ENCODE measurements at regions not wholly inside any gene's neighbourhood (a gene's known extent, or its start where the extent isn't known, plus 50 kb on each side); places are given as distances from the start of the nearest gene placed in this dataset.

- Histone ChIP-seq H4K20me1 (ENCODE audit: insufficient read depth, low read length) (no peaks in the 10 kb centered on the region), H2AFZ (ENCODE audit: low read depth, low read length) (no peak overlapping the region), H3K4me3 (ENCODE audit: low read depth in 1 of 2, low read length in 2 of 2) (no peak overlapping the region), H3K4me1 (ENCODE audit: insufficient read depth, low read length) (no peaks in the 10 kb centered on the region), H3K9me3 (ENCODE audit: insufficient read depth, low read length, severe bottlenecking) (no peaks in the 10 kb centered on the region), H3K79me2 (ENCODE audit: insufficient read depth, low read length) (no peaks in the 10 kb centered on the region), H3K4me2 (ENCODE audit: insufficient read depth, low read length) (no peak overlapping the region), H3K9ac (ENCODE audit: low read depth, low read length) (no peak overlapping the region), H3K36me3 (ENCODE audit: insufficient read depth, low read length) (no peaks in the 10 kb centered on the region), H3K27me3 (ENCODE audit: insufficient read depth, low read length, poor library complexity) (peaks cover 3% of the 10 kb centered on the region), H3K27ac (ENCODE audit: low read length) (no peak overlapping the region)
- TF ChIP-seq EZH2 (IDR thresholded peaks at IDR 0.05; ENCODE audit: borderline replicate concordance, low read depth, low read length, severe bottlenecking) (no peak), CTCF (IDR thresholded peaks at IDR 0.05; ENCODE audit: borderline replicate concordance, extremely low read depth, low read length, poor library complexity, severe bottlenecking) (no peak)
- no peak for ATAC-seq (ENCODE audit: insufficient read depth, low read depth)
- DNase-seq: no peak
These were observed 231.5 kb upstream of the KLHL29 start for GRCh38 chr2:23153484-23153883.

- no peaks in the 10 kb centered on the region for H4K20me1 ChIP-seq (ENCODE audit: insufficient read depth, low read length)
- no peak overlapping the region for H2AFZ ChIP-seq (ENCODE audit: low read depth, low read length)
- H3K36me3 ChIP-seq (ENCODE audit: insufficient read depth, low read length): no peaks in the 10 kb centered on the region
- no peak overlapping the region for H3K4me3 ChIP-seq (ENCODE audit: low read depth in 1 of 2, low read length in 2 of 2)
- no peak overlapping the region for H3K4me2 ChIP-seq (ENCODE audit: insufficient read depth, low read length)
- no peak for ATAC-seq (ENCODE audit: insufficient read depth, low read depth)
- no peaks in the 10 kb centered on the region for H3K4me1 ChIP-seq (ENCODE audit: insufficient read depth, low read length)
- no peak overlapping the region for H3K27ac ChIP-seq (ENCODE audit: low read length)
- TF ChIP-seq EZH2 (IDR thresholded peaks at IDR 0.05; ENCODE audit: borderline replicate concordance, low read depth, low read length, severe bottlenecking) (no peak), CTCF (IDR thresholded peaks at IDR 0.05; ENCODE audit: borderline replicate concordance, extremely low read depth, low read length, poor library complexity, severe bottlenecking) (no peak)
- H3K9ac ChIP-seq (ENCODE audit: low read depth, low read length): no peak overlapping the region
- H3K27me3 ChIP-seq (ENCODE audit: insufficient read depth, low read length, poor library complexity): peaks cover 3% of the 10 kb centered on the region
- no peaks in the 10 kb centered on the region for H3K9me3 ChIP-seq (ENCODE audit: insufficient read depth, low read length, severe bottlenecking)
- no peak for DNase-seq
- H3K79me2 ChIP-seq (ENCODE audit: insufficient read depth, low read length): no peaks in the 10 kb centered on the region
These were observed 230.0 kb upstream of the KLHL29 start for GRCh38 chr2:23155022-23155421.

GRCh38 chr2:23157812-23158211, 227.2 kb upstream of the KLHL29 start:
- Histone ChIP-seq H3K9me3 (ENCODE audit: insufficient read depth, low read length, severe bottlenecking) (no peaks in the 10 kb centered on the region), H3K27me3 (ENCODE audit: insufficient read depth, low read length, poor library complexity) (no peaks in the 10 kb centered on the region), H3K4me1 (ENCODE audit: insufficient read depth, low read length) (no peaks in the 10 kb centered on the region), H3K27ac (ENCODE audit: low read length) (no peak overlapping the region), H2AFZ (ENCODE audit: low read depth, low read length) (no peak overlapping the region), H4K20me1 (ENCODE audit: insufficient read depth, low read length) (no peaks in the 10 kb centered on the region), H3K36me3 (ENCODE audit: insufficient read depth, low read length) (no peaks in the 10 kb centered on the region), H3K4me2 (ENCODE audit: insufficient read depth, low read length) (no peak overlapping the region), H3K4me3 (ENCODE audit: low read depth in 1 of 2, low read length in 2 of 2) (no peak overlapping the region), H3K79me2 (ENCODE audit: insufficient read depth, low read length) (no peaks in the 10 kb centered on the region), H3K9ac (ENCODE audit: low read depth, low read length) (no peak overlapping the region)
- no peak for ATAC-seq (ENCODE audit: insufficient read depth, low read depth)
- no peak for TF ChIP-seq CTCF (IDR thresholded peaks at IDR 0.05; ENCODE audit: borderline replicate concordance, extremely low read depth, low read length, poor library complexity, severe bottlenecking)
- TF ChIP-seq EZH2 (IDR thresholded peaks at IDR 0.05; ENCODE audit: borderline replicate concordance, low read depth, low read length, severe bottlenecking): no peak
- DNase-seq: no peak

GRCh38 chr2:23158306-23158705, 226.7 kb upstream of the KLHL29 start:
- Histone ChIP-seq H4K20me1 (ENCODE audit: insufficient read depth, low read length) (no peaks in the 10 kb centered on the region), H3K9me3 (ENCODE audit: insufficient read depth, low read length, severe bottlenecking) (no peaks in the 10 kb centered on the region), H3K4me1 (ENCODE audit: insufficient read depth, low read length) (no peaks in the 10 kb centered on the region), H3K4me3 (ENCODE audit: low read depth in 1 of 2, low read length in 2 of 2) (no peak overlapping the region), H3K27me3 (ENCODE audit: insufficient read depth, low read length, poor library complexity) (no peaks in the 10 kb centered on the region), H3K36me3 (ENCODE audit: insufficient read depth, low read length) (no peaks in the 10 kb centered on the region), H2AFZ (ENCODE audit: low read depth, low read length) (no peak overlapping the region), H3K4me2 (ENCODE audit: insufficient read depth, low read length) (no peak overlapping the region), H3K27ac (ENCODE audit: low read length) (no peak overlapping the region), H3K79me2 (ENCODE audit: insufficient read depth, low read length) (no peaks in the 10 kb centered on the region), H3K9ac (ENCODE audit: low read depth, low read length) (no peak overlapping the region)
- no peak for ATAC-seq (ENCODE audit: insufficient read depth, low read depth)
- TF ChIP-seq CTCF (IDR thresholded peaks at IDR 0.05; ENCODE audit: borderline replicate concordance, extremely low read depth, low read length, poor library complexity, severe bottlenecking) (no peak), EZH2 (IDR thresholded peaks at IDR 0.05; ENCODE audit: borderline replicate concordance, low read depth, low read length, severe bottlenecking) (no peak)
- no peak for DNase-seq

All from DND-41 (cell line).